Activated T-helper 1 cell treated with anti-CD3 and anti-CD28 coated beads, Interleukin-12 subunit alpha, Interleukin-12 subunit beta, Interleukin-2, Interleukin-4 antibody, amounts not matched to agents 30 ng/mL and 10 ng/mL and 1 ng/mL, durations not matched to agents 14 hours and 24 hours and 36 hours (primary cell): ENCODE measurements at regions not wholly inside any gene's neighbourhood (a gene's known extent, or its start where the extent isn't known, plus 50 kb on each side); places are given as distances from the start of the nearest gene placed in this dataset.

Experiments used
- DNase-seq: peaks from one replicate; pipeline ENCODE4 v3.0.0; 2021; ENCODE audit warnings: low spot score
- H3K27ac Mint-ChIP-seq: one replicate; pipeline ENCODE4 v1.8.0; 2021; ENCODE audit warnings: mild to moderate bottlenecking, mixed read lengths
- H3K27me3 Mint-ChIP-seq: one replicate; pipeline ENCODE4 v1.8.0; 2022; ENCODE audit warnings: mild to moderate bottlenecking, moderate library complexity, mixed read lengths; ENCODE audit not compliant: insufficient read depth
- H3K36me3 Mint-ChIP-seq: one replicate; pipeline ENCODE4 v1.8.0; 2021; ENCODE audit warnings: low read depth, mixed read lengths
- H3K4me1 Mint-ChIP-seq: one replicate; pipeline ENCODE4 v1.8.0; 2021; ENCODE audit warnings: low read depth, mixed read lengths
- H3K4me3 Mint-ChIP-seq: one replicate; pipeline ENCODE4 v1.8.0; 2021; ENCODE audit warnings: mild to moderate bottlenecking, moderate library complexity, mixed read lengths
- H3K9me3 Mint-ChIP-seq: one replicate; pipeline ENCODE4 v1.8.0; 2021; ENCODE audit warnings: mixed read lengths
- intact Hi-C: fragments of 100-400 bp; cut with micrococcal nuclease; formaldehyde crosslinking; loops from one replicate; pipeline ENCODE4 v1.15.1; 2024

GRCh38 chr2:192783643-192784042 lies 588.9 kb upstream of the TMEFF2 start:
- H3K4me1 Mint-ChIP-seq: no peaks in the 10 kb centered on the region
- no peak overlapping the region for H3K4me3 Mint-ChIP-seq
- DNase-seq: no peak
- no peaks in the 10 kb centered on the region for H3K36me3 Mint-ChIP-seq
- no peak overlapping the region for H3K27ac Mint-ChIP-seq
- intact Hi-C loops: no loop called here
- no peaks in the 10 kb centered on the region for H3K9me3 Mint-ChIP-seq
- no peaks in the 10 kb centered on the region for H3K27me3 Mint-ChIP-seq

GRCh38 chr2:192775459-192776262 lies 580.9 kb upstream of the TMEFF2 start:
- Mint-ChIP-seq H3K4me1 (no peaks in the 10 kb centered on the region), H3K27ac (no peak overlapping the region), H3K27me3 (peaks cover 2% of the 10 kb centered on the region), H3K36me3 (no peaks in the 10 kb centered on the region), H3K4me3 (no peak overlapping the region), H3K9me3 (peaks cover 3% of the 10 kb centered on the region)
- no peak for DNase-seq
- intact Hi-C loops: no loop called here

- Mint-ChIP-seq H3K9me3 (peaks cover 3% of the 10 kb centered on the region), H3K4me1 (no peaks in the 10 kb centered on the region), H3K4me3 (no peak overlapping the region), H3K27ac (no peak overlapping the region), H3K27me3 (peaks cover 2% of the 10 kb centered on the region), H3K36me3 (no peaks in the 10 kb centered on the region)
- intact Hi-C loops: no loop called here
- no peak for DNase-seq
These were observed 580.3 kb upstream of the TMEFF2 start for GRCh38 chr2:192775011-192775410.

GRCh38 chr2:192773044-192773443 lies 578.3 kb upstream of the TMEFF2 start:
- Mint-ChIP-seq H3K36me3 (no peaks in the 10 kb centered on the region), H3K9me3 (peaks cover 2% of the 10 kb centered on the region), H3K4me1 (no peaks in the 10 kb centered on the region), H3K27me3 (peaks cover 2% of the 10 kb centered on the region), H3K27ac (no peak overlapping the region), H3K4me3 (no peak overlapping the region)
- DNase-seq: no peak
- intact Hi-C loops: no loop called here

- Mint-ChIP-seq H3K36me3 (no peaks in the 10 kb centered on the region), H3K4me1 (no peaks in the 10 kb centered on the region), H3K9me3 (no peaks in the 10 kb centered on the region), H3K4me3 (no peak overlapping the region), H3K27ac (no peak overlapping the region), H3K27me3 (no peaks in the 10 kb centered on the region)
- DNase-seq: no peak
- intact Hi-C loops: no loop called here
These were observed 555.0 kb upstream of the TMEFF2 start for GRCh38 chr2:192749611-192750200.

- intact Hi-C loops: no loop called here
- DNase-seq: no peak
- Mint-ChIP-seq H3K4me1 (no peaks in the 10 kb centered on the region), H3K27ac (no peak overlapping the region), H3K4me3 (no peak overlapping the region), H3K27me3 (no peaks in the 10 kb centered on the region), H3K36me3 (no peaks in the 10 kb centered on the region), H3K9me3 (no peaks in the 10 kb centered on the region)
These were observed 547.2 kb upstream of the TMEFF2 start for GRCh38 chr2:192741889-192742288.

GRCh38 chr2:192735447-192735846 lies 540.7 kb upstream of the TMEFF2 start:
- no peak overlapping the region for H3K27ac Mint-ChIP-seq
- no peaks in the 10 kb centered on the region for H3K27me3 Mint-ChIP-seq
- no peaks in the 10 kb centered on the region for H3K9me3 Mint-ChIP-seq
- intact Hi-C loops: no loop called here
- no peak overlapping the region for H3K4me3 Mint-ChIP-seq
- DNase-seq: no peak
- H3K36me3 Mint-ChIP-seq: no peaks in the 10 kb centered on the region
- H3K4me1 Mint-ChIP-seq: no peaks in the 10 kb centered on the region

- no peaks in the 10 kb centered on the region for H3K36me3 Mint-ChIP-seq
- no peak for DNase-seq
- no peaks in the 10 kb centered on the region for H3K9me3 Mint-ChIP-seq
These were observed 534.6 kb upstream of the TMEFF2 start for GRCh38 chr2:192729369-192729768.

GRCh38 chr2:192725991-192726390 lies 531.3 kb upstream of the TMEFF2 start:
- H3K4me1 Mint-ChIP-seq: no peaks in the 10 kb centered on the region
- H3K27ac Mint-ChIP-seq: no peak overlapping the region
- no peak for DNase-seq
- intact Hi-C loops: no loop called here
- no peak overlapping the region for H3K4me3 Mint-ChIP-seq
- H3K36me3 Mint-ChIP-seq: no peaks in the 10 kb centered on the region
- no peaks in the 10 kb centered on the region for H3K27me3 Mint-ChIP-seq
- no peaks in the 10 kb centered on the region for H3K9me3 Mint-ChIP-seq

More at GRCh38 chr2:192729369-192729768, 534.6 kb upstream of the TMEFF2 start:
- Mint-ChIP-seq H3K27ac (no peak overlapping the region), H3K4me3 (no peak overlapping the region), H3K27me3 (no peaks in the 10 kb centered on the region), H3K4me1 (no peaks in the 10 kb centered on the region)
- intact Hi-C loops: no loop called here

- intact Hi-C loops: no loop called here
- Mint-ChIP-seq H3K27me3 (no peaks in the 10 kb centered on the region), H3K9me3 (no peaks in the 10 kb centered on the region), H3K4me3 (no peak overlapping the region), H3K27ac (no peak overlapping the region), H3K4me1 (no peaks in the 10 kb centered on the region), H3K36me3 (no peaks in the 10 kb centered on the region)
- no peak for DNase-seq
These were observed 524.9 kb upstream of the TMEFF2 start for GRCh38 chr2:192719629-192720028.

GRCh38 chr2:192718340-192718739 lies 523.6 kb upstream of the TMEFF2 start:
- Mint-ChIP-seq H3K36me3 (no peaks in the 10 kb centered on the region), H3K4me1 (no peaks in the 10 kb centered on the region), H3K4me3 (no peak overlapping the region), H3K9me3 (no peaks in the 10 kb centered on the region), H3K27ac (no peak overlapping the region), H3K27me3 (no peaks in the 10 kb centered on the region)
- no peak for DNase-seq
- intact Hi-C loops: no loop called here

GRCh38 chr2:192700934-192701333 lies 506.2 kb upstream of the TMEFF2 start:
- intact Hi-C loops: no loop called here

GRCh38 chr2:192697880-192698279 lies 503.1 kb upstream of the TMEFF2 start:
- intact Hi-C loops: no loop called here
- Mint-ChIP-seq H3K9me3 (no peaks in the 10 kb centered on the region), H3K4me3 (no peak overlapping the region), H3K4me1 (no peaks in the 10 kb centered on the region), H3K36me3 (no peaks in the 10 kb centered on the region), H3K27ac (no peak overlapping the region), H3K27me3 (no peaks in the 10 kb centered on the region)
- DNase-seq: no peak

More at GRCh38 chr2:192700934-192701333, 506.2 kb upstream of the TMEFF2 start:
- Mint-ChIP-seq H3K4me3 (no peak overlapping the region), H3K36me3 (no peaks in the 10 kb centered on the region), H3K4me1 (no peaks in the 10 kb centered on the region), H3K27ac (no peak overlapping the region), H3K27me3 (no peaks in the 10 kb centered on the region), H3K9me3 (no peaks in the 10 kb centered on the region)
- DNase-seq: no peak
